BLaER1 treated with 17β-estradiol and CSF1 and Interleukin-3, amounts not matched to agents 10 nM and 100 nM (cell line): ENCODE measurements at regions not wholly inside any gene's neighbourhood (a gene's known extent, or its start where the extent isn't known, plus 50 kb on each side); places are given as distances from the start of the nearest gene placed in this dataset.
"Not testable (repeated sequence)": the region's sequence is repeated elsewhere in the genome, so short reads cannot be mapped to it uniquely, and the experiment has no call there.

Experiments used
- H3K27ac ChIP-seq, 11 experiments: shearing (Covaris generic); formaldehyde crosslinking; 2 replicates each; pipeline ENCODE4 v1.8.1; 2022
- H3K27me3 ChIP-seq, 11 experiments: shearing (Covaris generic); formaldehyde crosslinking; 2 replicates each; pipeline ENCODE4 v1.8.1; 2022
- H3K36me3 ChIP-seq, 11 experiments: shearing (Covaris generic); formaldehyde crosslinking; 2 replicates each; pipeline ENCODE4 v1.8.1; 2022
- H3K4me1 ChIP-seq, 10 experiments: shearing (Covaris generic); formaldehyde crosslinking; 2 replicates each; pipeline ENCODE4 v1.8.1; 2022
- H3K4me2 ChIP-seq, 11 experiments: shearing (Covaris generic); formaldehyde crosslinking; 2 replicates each; pipeline ENCODE4 v1.8.1; 2022
- H3K4me3 ChIP-seq, 10 experiments: shearing (Covaris generic); formaldehyde crosslinking; 2 replicates each; pipeline ENCODE4 v1.8.1; 2022
- H3K9ac ChIP-seq, 11 experiments: shearing (Covaris generic); formaldehyde crosslinking; 2 replicates each; pipeline ENCODE4 v1.8.1; 2022
- H3K9me3 ChIP-seq, 11 experiments: shearing (Covaris generic); formaldehyde crosslinking; replicated peaks in 1 of 11; 2 replicates each; pipeline ENCODE4 v1.8.1; 2022
- H4K20me1 ChIP-seq, 11 experiments: shearing (Covaris generic); formaldehyde crosslinking; 2 replicates each; pipeline ENCODE4 v1.8.1; 2022
- Cebpa-rat ChIP-seq, 11 experiments: shearing (Covaris generic); IDR thresholded peaks; 2 replicates each; pipeline ENCODE4 v1.8.1; 2022

GRCh38 chr5:54799645-54800044 lies 185.7 kb downstream of the ESM1 start:
- H3K4me2 ChIP-seq: peak overlapping the region in 2 of 11 experiments; percentile 31 to 46; a peak in 3 of 22 replicates
- no peak overlapping the region for H3K27ac ChIP-seq
- H3K27me3 ChIP-seq: no peaks in the 10 kb centered on the region
- no peaks in the 10 kb centered on the region for H4K20me1 ChIP-seq
- no peaks in the 10 kb centered on the region for H3K9me3 ChIP-seq
- no peak overlapping the region for H3K9ac ChIP-seq
- TF ChIP-seq Cebpa-rat (IDR thresholded peaks at IDR 0.05): no peak
- no peaks in the 10 kb centered on the region for H3K36me3 ChIP-seq
- H3K4me1 ChIP-seq: peaks cover 0 to 21% (median 0%) of the 10 kb centered on the region in 10 experiments; a peak in 4 of 20 replicates
- H3K4me3 ChIP-seq: no peak overlapping the region

- Histone ChIP-seq H3K4me1 (peaks cover 0 to 40% (median 0%) of the 10 kb centered on the region in 10 experiments; a peak in 4 of 20 replicates), H3K4me3 (no peak overlapping the region), H4K20me1 (no peaks in the 10 kb centered on the region), H3K27ac (no peak overlapping the region), H3K36me3 (no peaks in the 10 kb centered on the region), H3K9ac (no peak overlapping the region), H3K27me3 (no peaks in the 10 kb centered on the region), H3K4me2 (peak overlapping the region in 3 of 11 experiments; percentile 2 to 63 (median 41); a peak in 4 of 22 replicates), H3K9me3 (peaks cover 0 to 5% (median 0%) of the 10 kb centered on the region in 11 experiments; a peak in 1 of 22 replicates)
- TF ChIP-seq Cebpa-rat (IDR thresholded peaks at IDR 0.05): no peak
Measured at GRCh38 chr5:54795777-54796176, 189.6 kb downstream of the ESM1 start.

GRCh38 chr5:54795284-54795683 lies 190.1 kb downstream of the ESM1 start:
- Histone ChIP-seq H3K9ac (no peak overlapping the region), H3K27me3 (no peaks in the 10 kb centered on the region), H3K9me3 (peaks cover 0 to 5% (median 0%) of the 10 kb centered on the region in 11 experiments; a peak in 1 of 22 replicates), H3K36me3 (no peaks in the 10 kb centered on the region), H3K27ac (no peak overlapping the region), H3K4me2 (peak overlapping the region in 3 of 11 experiments; percentile 2 to 63 (median 41); a peak in 5 of 22 replicates), H4K20me1 (no peaks in the 10 kb centered on the region), H3K4me3 (no peak overlapping the region), H3K4me1 (peaks cover 0 to 40% (median 0%) of the 10 kb centered on the region in 10 experiments; a peak in 4 of 20 replicates)
- TF ChIP-seq Cebpa-rat (IDR thresholded peaks at IDR 0.05): no peak

- Histone ChIP-seq H4K20me1 (no peaks in the 10 kb centered on the region), H3K9ac (no peak overlapping the region), H3K4me3 (no peak overlapping the region), H3K4me1 (peaks cover 0 to 36% (median 0%) of the 10 kb centered on the region in 10 experiments; a peak in 4 of 20 replicates), H3K27ac (no peak overlapping the region), H3K4me2 (peak overlapping the region in 2 of 11 experiments; percentile 41 to 63; a peak in 4 of 22 replicates), H3K27me3 (no peaks in the 10 kb centered on the region), H3K36me3 (no peaks in the 10 kb centered on the region), H3K9me3 (peaks cover 0 to 5% (median 0%) of the 10 kb centered on the region in 11 experiments; a peak in 1 of 22 replicates)
- TF ChIP-seq Cebpa-rat (IDR thresholded peaks at IDR 0.05): no peak
Measured at GRCh38 chr5:54794135-54794975, 191.0 kb downstream of the ESM1 start.

- Histone ChIP-seq H3K4me2 (peak overlapping the region in 1 of 11 experiments; percentile 63; a peak in 2 of 22 replicates), H3K4me3 (no peak overlapping the region), H3K9ac (no peak overlapping the region)
Measured at GRCh38 chr5:54793468-54794134, 191.8 kb downstream of the ESM1 start.

GRCh38 chr5:54792611-54793404 lies 192.6 kb downstream of the ESM1 start:
- Histone ChIP-seq H3K27ac (no peak overlapping the region), H3K36me3 (no peaks in the 10 kb centered on the region), H3K4me1 (peaks cover 0 to 35% (median 0%) of the 10 kb centered on the region in 10 experiments; a peak in 4 of 20 replicates), H3K4me3 (no peak overlapping the region), H3K9ac (no peak overlapping the region), H3K4me2 (peak overlapping the region in 1 of 11 experiments; percentile 63; a peak in 1 of 22 replicates), H3K9me3 (peaks cover 0 to 5% (median 0%) of the 10 kb centered on the region in 11 experiments; a peak in 2 of 22 replicates), H4K20me1 (no peaks in the 10 kb centered on the region), H3K27me3 (no peaks in the 10 kb centered on the region)
- no peak for TF ChIP-seq Cebpa-rat (IDR thresholded peaks at IDR 0.05)

More at GRCh38 chr5:54793468-54794134, 191.8 kb downstream of the ESM1 start:
- Histone ChIP-seq H3K36me3 (no peaks in the 10 kb centered on the region), H4K20me1 (no peaks in the 10 kb centered on the region), H3K27ac (no peak overlapping the region), H3K27me3 (no peaks in the 10 kb centered on the region), H3K4me1 (peaks cover 0 to 35% (median 0%) of the 10 kb centered on the region in 10 experiments; a peak in 4 of 20 replicates), H3K9me3 (peaks cover 0 to 5% (median 0%) of the 10 kb centered on the region in 11 experiments; a peak in 1 of 22 replicates)
- no peak for TF ChIP-seq Cebpa-rat (IDR thresholded peaks at IDR 0.05)

- H4K20me1 ChIP-seq, H3K27me3 ChIP-seq, H3K4me2 ChIP-seq, H3K27ac ChIP-seq, H3K9ac ChIP-seq, H3K4me3 ChIP-seq, H3K36me3 ChIP-seq: not testable (repeated sequence)
- Histone ChIP-seq H3K4me1 (peaks cover 0 to 24% (median 8%) of the 10 kb centered on the region in 10 experiments; a peak in 11 of 20 replicates), H3K9me3 (peaks cover 0 to 17% (median 11%) of the 10 kb centered on the region in 11 experiments; a peak in 15 of 22 replicates)
Measured at GRCh38 chr5:54787910-54788309, 197.5 kb downstream of the ESM1 start.
